ENCODE measurements at regions not wholly inside any gene's neighbourhood (a gene's known extent, or its start where the extent isn't known, plus 50 kb on each side); places are given as distances from the start of the nearest gene placed in this dataset.
"Not testable (repeated sequence)": the region's sequence is repeated elsewhere in the genome, so short reads cannot be mapped to it uniquely, and the experiment has no call there.

DNA sequence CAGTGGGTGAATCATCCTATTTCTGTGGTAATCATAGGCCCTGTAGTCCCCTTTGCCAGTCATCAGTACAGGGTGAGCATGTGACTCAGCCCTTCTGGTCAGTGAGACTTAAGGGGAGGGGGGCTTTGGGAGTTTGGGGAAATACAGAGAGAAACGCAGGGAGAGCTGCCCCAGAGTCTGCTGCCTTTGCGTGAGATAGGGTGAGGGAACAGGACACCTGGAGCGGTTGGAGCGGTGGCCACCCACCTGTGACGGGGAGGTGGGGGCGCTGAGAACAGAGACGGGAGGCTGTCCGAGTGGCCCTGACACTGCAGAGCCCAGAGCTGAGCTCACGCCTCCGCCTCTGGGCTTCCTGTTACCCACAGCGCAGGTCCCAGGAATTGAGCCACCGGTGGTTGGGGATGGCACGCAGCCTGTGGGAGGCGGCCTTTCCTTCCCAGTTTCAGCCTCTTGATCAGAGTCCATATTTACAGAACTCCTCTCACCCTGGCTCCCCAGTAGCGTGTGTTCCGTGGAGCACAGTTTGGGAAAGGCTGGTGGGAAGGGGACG is 92.0 kb upstream of the ERCC6L2 start:
- H3K4me3 ChIP-seq, result no peak overlapping the region
- no peak overlapping the region for H3K27ac ChIP-seq (replicated peaks in 1 of 4)
- H3K27me3 ChIP-seq, result no peaks in the 10 kb centered on the region
- no peak for DNase-seq (ENCODE audit: extremely low spot score)
- H3K36me3 ChIP-seq, result no peaks in the 10 kb centered on the region
- WGBS, result 93% methylated on average over 17 of the region's 17 CpGs
- peaks cover 0 to 7% (median 0%) of the 10 kb centered on the region in 4 donors for H3K4me1 ChIP-seq
- intact Hi-C loops (cut with DNase I), result no loop called here
- H3K9me3 ChIP-seq, result no peaks in the 10 kb centered on the region
- TF ChIP-seq EP300 (IDR thresholded peaks at IDR 0.05) (no peak), POLR2A (IDR thresholded peaks at IDR 0.05; ENCODE audit: low read depth) (no peak), CTCF (IDR thresholded peaks at IDR 0.05) (no peak), POLR2AphosphoS5 (IDR thresholded peaks at IDR 0.05) (no peak)

DNA sequence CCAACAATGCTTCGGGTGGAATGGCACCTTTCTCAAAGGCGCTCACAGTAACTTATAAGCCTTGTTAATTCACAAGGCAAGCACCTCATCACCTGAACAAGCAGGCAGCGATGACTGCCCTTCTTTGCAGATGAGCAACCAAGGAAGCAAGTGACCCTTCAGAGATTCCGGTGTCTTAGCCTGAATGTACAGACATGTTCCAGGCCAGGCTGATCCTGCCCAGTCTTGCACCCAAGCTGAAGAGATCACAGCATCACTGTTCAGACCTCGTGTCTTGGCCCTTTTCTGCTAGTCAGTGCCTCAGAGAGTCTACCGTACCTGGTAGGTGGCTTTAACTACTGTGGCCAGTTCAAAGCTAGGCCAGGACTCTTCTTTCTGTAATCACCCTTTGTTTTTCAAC is 94.7 kb upstream of the ERCC6L2 start:
- TF ChIP-seq POLR2A (IDR thresholded peaks at IDR 0.05; ENCODE audit: low read depth) (no peak), CTCF (IDR thresholded peaks at IDR 0.05) (no peak), EP300 (IDR thresholded peaks at IDR 0.05) (no peak), POLR2AphosphoS5 (IDR thresholded peaks at IDR 0.05) (no peak)
- no peaks in the 10 kb centered on the region for H3K36me3 ChIP-seq
- no peaks in the 10 kb centered on the region for H3K27me3 ChIP-seq
- DNase-seq (ENCODE audit: extremely low spot score), result no peak
- intact Hi-C loops (cut with DNase I), result no loop called here
- H3K27ac ChIP-seq (replicated peaks in 1 of 4), result no peak overlapping the region
- H3K4me3 ChIP-seq, result no peak overlapping the region
- H3K9me3 ChIP-seq, result no peaks in the 10 kb centered on the region
- WGBS, result 99% methylated on average over 6 of the region's 6 CpGs
- peaks cover 0 to 12% (median 0%) of the 10 kb centered on the region in 4 donors for H3K4me1 ChIP-seq

- Histone ChIP-seq H3K9me3 (no peaks in the 10 kb centered on the region), H3K4me3 (no peak overlapping the region), H3K27ac (replicated peaks in 1 of 4) (no peak overlapping the region), H3K27me3 (no peaks in the 10 kb centered on the region), H3K36me3 (no peaks in the 10 kb centered on the region), H3K4me1 (peaks cover 0 to 13% (median 0%) of the 10 kb centered on the region in 4 donors)
- intact Hi-C loops (cut with DNase I), result no loop called here
- DNase-seq (ENCODE audit: extremely low spot score), result no peak
- 81% methylated on average over 3 of the region's 3 CpGs for WGBS
- TF ChIP-seq CTCF (IDR thresholded peaks at IDR 0.05) (no peak), POLR2A (IDR thresholded peaks at IDR 0.05; ENCODE audit: low read depth) (no peak), POLR2AphosphoS5 (IDR thresholded peaks at IDR 0.05) (no peak), EP300 (IDR thresholded peaks at IDR 0.05) (no peak)
Measured at GRCh38 chr9:95780121-95780520, 95.4 kb upstream of the ERCC6L2 start.

DNA sequence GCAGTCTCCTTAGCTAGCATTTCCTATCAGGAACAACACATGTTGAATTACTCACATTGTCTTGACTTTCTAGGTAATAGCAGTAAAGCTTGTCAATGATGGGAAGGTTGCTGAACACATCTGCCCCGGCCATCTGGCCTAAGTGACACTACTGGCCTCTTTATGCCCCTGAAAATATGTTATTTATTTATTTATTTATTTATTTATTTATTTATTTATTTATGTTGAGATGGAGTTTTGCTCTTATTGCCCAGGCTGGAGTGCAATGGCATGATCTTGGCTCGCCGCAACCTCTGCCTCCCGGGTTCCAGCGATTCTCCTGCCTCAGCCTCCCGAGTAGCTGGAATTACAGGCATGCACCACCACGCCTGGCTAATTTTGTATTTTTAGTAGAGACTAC is 95.9 kb upstream of the ERCC6L2 start:
- H3K27me3 ChIP-seq; intact Hi-C loops (cut with DNase I); DNase-seq (ENCODE audit: extremely low spot score); H3K4me3 ChIP-seq; H3K36me3 ChIP-seq; H3K27ac ChIP-seq (replicated peaks in 1 of 4); H3K9me3 ChIP-seq: not testable (repeated sequence)
- WGBS, result 98% methylated on average over 7 of the region's 7 CpGs
- H3K4me1 ChIP-seq, result peaks cover 0 to 13% (median 0%) of the 10 kb centered on the region in 4 donors

DNA sequence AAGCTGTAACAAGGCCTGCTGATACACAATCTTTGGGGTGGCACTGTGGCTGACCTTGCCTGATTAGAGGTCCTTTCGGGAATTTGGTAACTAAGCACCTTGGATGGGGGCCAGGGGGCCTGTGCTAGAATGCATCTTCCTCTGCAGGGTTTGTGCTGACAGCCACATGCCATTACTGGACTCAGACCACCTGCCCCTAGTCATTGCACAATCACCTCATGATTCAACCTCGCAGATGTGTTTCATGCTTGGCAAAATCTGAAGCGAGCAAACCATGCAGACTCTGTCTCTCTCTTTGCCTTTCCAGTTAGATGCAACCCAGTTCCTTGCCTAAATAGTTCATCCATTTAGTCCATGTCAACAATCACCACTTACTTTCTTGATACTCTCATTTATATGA is 96.5 kb upstream of the ERCC6L2 start:
- TF ChIP-seq POLR2A (IDR thresholded peaks at IDR 0.05; ENCODE audit: low read depth) (no peak), POLR2AphosphoS5 (IDR thresholded peaks at IDR 0.05) (peak; percentile 59 to 65)
- Histone ChIP-seq H3K27me3 (no peaks in the 10 kb centered on the region), H3K4me3 (no peak overlapping the region), H3K36me3 (no peaks in the 10 kb centered on the region), H3K27ac (replicated peaks in 1 of 4) (no peak overlapping the region), H3K9me3 (no peaks in the 10 kb centered on the region), H3K4me1 (peaks cover 0 to 13% (median 0%) of the 10 kb centered on the region in 4 donors)
- DNase-seq (ENCODE audit: extremely low spot score), result no peak
- 80% methylated on average over 2 of the region's 3 CpGs for WGBS
- intact Hi-C loops (cut with DNase I), result no loop called here

GRCh38 chr9:95777136-95777535 is 98.4 kb upstream of the ERCC6L2 start:
- Histone ChIP-seq H3K27ac (replicated peaks in 1 of 4) (no peak overlapping the region), H3K27me3 (no peaks in the 10 kb centered on the region), H3K4me1 (peaks cover 3 to 25% (median 8%) of the 10 kb centered on the region in 4 donors), H3K36me3 (no peaks in the 10 kb centered on the region), H3K4me3 (no peak overlapping the region), H3K9me3 (no peaks in the 10 kb centered on the region)
- TF ChIP-seq CTCF (IDR thresholded peaks at IDR 0.05), result no peak
- TF ChIP-seq EP300 (IDR thresholded peaks at IDR 0.05), result no peak
- no peak for TF ChIP-seq POLR2A (IDR thresholded peaks at IDR 0.05; ENCODE audit: low read depth)
- intact Hi-C loops (cut with DNase I), result no loop called here
- no peak for DNase-seq (ENCODE audit: extremely low spot score)
